ENCODE measurements at regions not wholly inside any gene's neighbourhood (a gene's known extent, or its start where the extent isn't known, plus 50 kb on each side); places are given as distances from the start of the nearest gene placed in this dataset.

GRCh38 chr18:46209161-46209560, 105.0 kb downstream of the HAUS1 start:
- TF ChIP-seq CTCF (IDR thresholded peaks at IDR 0.05; ENCODE audit: borderline replicate concordance, extremely low read depth, low read length, poor library complexity, severe bottlenecking): no peak
- no peak for TF ChIP-seq EZH2 (IDR thresholded peaks at IDR 0.05; ENCODE audit: borderline replicate concordance, low read depth, low read length, severe bottlenecking)

All from DND-41 (cell line).